Femur (tissue), 1 donor: ENCODE measurements at regions not wholly inside any gene's neighbourhood (a gene's known extent, or its start where the extent isn't known, plus 50 kb on each side); places are given as distances from the start of the nearest gene placed in this dataset.
"Not testable (repeated sequence)": the region's sequence is repeated elsewhere in the genome, so short reads cannot be mapped to it uniquely, and the experiment has no call there.

Experiments
- DNase-seq: peaks from one replicate; pipeline ENCODE4 v3.0.0-alpha.2; 2017

GRCh38 chr13:90883592-90883991 lies 463.9 kb upstream of the MIR17HG start:
- DNase-seq, result no peak

DNA sequence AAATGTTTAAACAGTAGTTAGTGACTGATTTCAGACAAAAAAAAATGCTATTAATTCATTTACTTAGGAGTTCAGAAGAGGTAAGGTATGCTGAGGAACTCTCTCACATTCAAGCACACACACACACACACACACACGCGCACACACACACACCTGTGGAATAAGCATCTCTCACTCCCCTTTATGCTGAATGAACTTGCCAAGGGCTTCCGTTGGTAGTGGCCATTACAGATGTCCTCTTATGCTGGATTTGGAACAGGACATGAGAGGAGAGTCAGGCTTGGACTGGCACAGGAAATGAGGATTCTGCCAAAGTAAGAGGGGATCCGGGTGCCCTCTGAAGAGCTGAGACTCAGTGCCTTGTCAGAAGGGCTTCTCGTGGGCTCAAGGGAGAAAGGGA lies 463.4 kb upstream of the MIR17HG start:
- no peak for DNase-seq

- no peak for DNase-seq
These were observed 457.3 kb upstream of the MIR17HG start for GRCh38 chr13:90889906-90890834.

GRCh38 chr13:90891329-90891728 lies 456.2 kb upstream of the MIR17HG start:
- DNase-seq, result no peak

GRCh38 chr13:90893199-90893598 lies 454.3 kb upstream of the MIR17HG start:
- DNase-seq, result not testable (repeated sequence)

DNA sequence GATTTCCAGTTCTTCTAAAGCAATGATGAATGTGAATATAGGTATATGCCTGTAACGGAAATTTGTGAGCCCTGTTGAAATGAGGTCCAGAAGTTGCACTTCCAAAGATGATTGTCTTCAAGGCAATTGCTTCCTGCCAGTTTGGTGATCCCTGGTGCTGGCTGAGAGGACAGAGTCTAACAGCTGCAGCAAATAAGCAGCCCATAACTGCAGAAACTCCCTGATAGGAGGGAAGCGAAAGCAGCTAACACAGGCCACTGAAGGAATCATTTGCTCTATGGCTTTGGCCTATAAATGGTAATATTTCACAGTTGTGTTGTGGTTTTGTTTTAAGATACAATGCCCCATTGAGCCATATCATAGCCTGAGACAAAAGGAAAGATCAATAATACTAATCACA lies 451.5 kb upstream of the MIR17HG start:
- no peak for DNase-seq

- no peak for DNase-seq
These were observed 448.7 kb upstream of the MIR17HG start for GRCh38 chr13:90898811-90899210.

DNA sequence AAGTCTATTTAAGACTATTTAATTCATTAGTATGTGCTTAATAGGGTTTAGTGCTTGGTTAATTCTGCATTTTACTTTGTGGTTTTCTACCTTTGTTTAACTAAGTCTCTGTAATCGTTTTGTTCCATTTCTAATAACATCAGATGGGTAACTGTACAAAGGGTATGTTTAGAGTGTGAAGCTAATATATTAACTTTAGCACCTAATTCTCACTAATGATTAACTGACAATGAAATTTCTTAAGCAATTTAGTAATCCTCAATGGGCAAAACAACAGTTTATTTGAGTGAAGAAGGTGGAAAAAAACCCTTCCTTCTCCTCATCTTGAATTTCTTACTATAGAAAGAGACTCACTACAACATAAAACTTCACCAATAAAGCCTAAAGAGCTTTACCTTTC lies 448.1 kb upstream of the MIR17HG start:
- no peak for DNase-seq

- DNase-seq, result no peak
These were observed 445.2 kb upstream of the MIR17HG start for GRCh38 chr13:90902255-90902654.

- DNase-seq, result no peak
These were observed 440.9 kb upstream of the MIR17HG start for GRCh38 chr13:90906554-90906953.

- DNase-seq, result no peak
These were observed 438.7 kb upstream of the MIR17HG start for GRCh38 chr13:90908792-90909191.

DNA sequence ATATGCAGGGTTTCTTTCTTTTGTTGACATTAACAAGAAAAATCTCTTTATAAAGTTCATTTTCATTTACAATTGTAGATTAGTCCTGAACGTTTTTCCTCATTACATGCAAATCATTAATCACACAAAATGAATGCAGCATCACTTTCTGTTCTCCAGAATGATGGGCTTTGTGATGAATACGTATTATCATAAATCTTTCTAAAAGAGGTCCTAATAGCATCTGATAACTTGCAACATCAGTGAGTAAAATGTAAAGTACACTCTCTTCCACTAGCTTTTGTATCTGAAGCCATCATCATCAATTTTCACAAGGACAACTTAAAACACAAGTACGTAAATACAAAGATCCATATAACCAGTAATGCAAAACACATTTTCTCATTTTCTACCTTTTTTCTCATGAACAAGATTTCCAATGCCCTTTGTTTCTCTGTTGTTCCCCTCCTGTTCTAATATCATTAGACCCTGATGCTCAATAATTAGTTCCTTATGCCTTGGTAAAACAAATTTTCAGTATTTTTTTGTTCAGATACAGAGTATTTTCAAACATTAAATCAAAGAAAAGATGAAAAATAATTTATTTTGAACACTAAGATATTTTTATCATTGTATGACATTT lies 437.4 kb upstream of the MIR17HG start:
- DNase-seq, result no peak

- DNase-seq, result no peak
These were observed 435.2 kb upstream of the MIR17HG start for GRCh38 chr13:90912247-90912646.

GRCh38 chr13:90918536-90918935 lies 429.0 kb upstream of the MIR17HG start:
- DNase-seq, result no peak

GRCh38 chr13:90919153-90919552 lies 428.3 kb upstream of the MIR17HG start:
- no peak for DNase-seq

- no peak for DNase-seq
These were observed 421.0 kb upstream of the MIR17HG start for GRCh38 chr13:90926459-90926858.

DNA sequence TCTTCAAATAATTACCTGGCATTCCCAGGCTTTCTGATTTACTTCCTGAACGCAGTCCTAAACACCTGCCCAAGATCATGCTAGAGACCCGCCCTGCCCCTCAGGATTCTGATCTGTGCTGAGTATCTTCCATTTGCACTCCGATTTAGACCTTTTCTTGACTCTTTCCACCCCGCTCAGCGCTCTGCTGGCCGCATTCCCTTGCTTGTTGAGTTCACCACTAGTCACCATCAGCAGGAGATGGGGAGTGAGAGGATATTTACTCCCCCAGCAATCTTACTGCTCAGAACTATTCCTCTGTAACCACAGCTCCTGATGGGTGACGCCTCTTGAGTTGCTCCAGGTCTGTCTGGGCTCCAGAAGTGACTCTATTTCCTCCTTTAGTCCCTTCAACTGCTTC lies 419.4 kb upstream of the MIR17HG start:
- DNase-seq, result no peak

DNA sequence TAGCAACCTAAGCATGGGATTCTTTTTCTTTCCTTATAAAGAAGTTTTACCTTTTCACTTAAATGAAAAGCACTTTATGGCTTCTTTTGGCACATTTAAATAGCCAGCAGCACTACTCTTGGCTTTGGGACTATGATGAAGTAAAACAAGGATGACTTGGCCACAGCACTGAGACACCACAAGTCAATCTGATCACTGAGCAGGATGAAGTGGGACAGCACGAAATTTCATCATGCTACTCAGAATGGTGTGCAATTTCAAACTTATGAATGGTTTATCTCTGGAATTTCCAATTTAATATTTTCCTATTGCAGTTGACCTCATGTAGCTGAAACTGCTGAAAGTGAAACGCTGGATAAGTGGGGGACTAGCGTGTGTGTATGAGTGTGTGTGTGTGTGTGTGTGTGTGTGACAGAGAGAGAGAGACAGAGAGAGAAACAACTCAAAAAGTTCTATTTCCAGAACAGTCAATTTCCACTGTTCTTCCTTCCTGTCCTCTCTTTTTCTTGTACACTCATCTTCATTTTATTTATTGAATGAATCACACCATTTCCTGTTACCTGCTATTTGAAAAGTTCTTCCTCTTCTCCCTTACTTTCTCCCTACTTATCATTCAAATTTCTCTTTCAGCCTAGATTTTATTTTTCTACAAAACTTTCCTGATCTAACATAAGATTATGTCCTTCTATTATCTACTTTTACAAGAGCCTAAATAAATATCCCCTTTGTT lies 414.2 kb upstream of the MIR17HG start:
- no peak for DNase-seq

DNA sequence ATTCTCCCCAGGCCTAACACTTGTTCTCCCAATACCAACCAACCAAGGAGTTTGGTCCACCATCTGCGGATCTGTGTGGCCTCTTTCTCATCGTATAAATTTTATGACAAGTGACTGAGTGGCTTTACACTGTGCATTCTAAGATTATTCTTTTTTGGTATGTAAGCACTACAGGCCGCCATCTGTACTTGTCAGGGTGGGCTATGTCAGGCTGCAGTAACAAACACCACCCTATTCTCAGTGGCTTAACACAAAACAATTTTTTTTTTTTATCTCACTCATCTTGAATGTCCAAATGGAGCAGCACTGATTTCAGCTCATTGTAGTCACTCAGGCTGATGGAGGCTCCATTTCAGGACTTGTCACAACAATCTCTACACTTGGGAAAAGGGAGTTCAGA lies 412.7 kb upstream of the MIR17HG start:
- DNase-seq, result no peak

DNA sequence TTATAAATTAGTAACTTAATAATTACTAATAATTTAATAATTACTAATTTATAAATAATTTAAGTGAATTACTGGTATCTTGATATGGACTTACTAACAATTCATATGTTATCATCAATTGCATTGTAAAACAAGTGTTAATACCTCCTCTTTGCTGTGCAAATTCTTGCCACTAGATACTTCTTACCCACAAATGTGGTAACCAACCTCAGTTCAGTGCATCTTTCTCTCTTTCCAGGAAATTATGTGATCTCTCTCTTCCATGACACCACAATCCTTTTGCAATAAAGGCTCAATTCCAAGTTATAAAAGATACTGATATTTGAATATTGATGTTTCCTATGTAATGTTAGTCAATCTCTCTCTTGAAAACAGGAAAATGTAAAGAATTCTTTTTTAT lies 408.6 kb upstream of the MIR17HG start:
- no peak for DNase-seq

DNA sequence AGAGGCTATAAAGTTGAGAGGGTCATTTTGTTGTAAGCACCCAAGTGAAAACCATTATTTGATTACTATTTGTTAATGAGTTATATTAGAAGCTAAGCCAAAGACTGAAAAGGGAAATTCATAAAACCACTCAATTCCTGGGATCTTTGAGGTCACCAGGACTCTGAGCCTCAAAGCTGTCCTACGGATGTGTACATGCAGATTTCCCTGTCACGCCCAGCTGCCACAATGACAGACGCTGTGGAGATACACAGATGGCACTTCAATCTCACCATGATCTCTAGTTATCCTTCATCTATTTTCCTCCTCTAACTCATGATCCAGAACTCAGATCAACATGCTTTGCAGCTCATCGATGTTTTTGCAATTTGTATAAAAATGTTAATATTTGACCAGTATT lies 403.5 kb upstream of the MIR17HG start:
- no peak for DNase-seq

DNA sequence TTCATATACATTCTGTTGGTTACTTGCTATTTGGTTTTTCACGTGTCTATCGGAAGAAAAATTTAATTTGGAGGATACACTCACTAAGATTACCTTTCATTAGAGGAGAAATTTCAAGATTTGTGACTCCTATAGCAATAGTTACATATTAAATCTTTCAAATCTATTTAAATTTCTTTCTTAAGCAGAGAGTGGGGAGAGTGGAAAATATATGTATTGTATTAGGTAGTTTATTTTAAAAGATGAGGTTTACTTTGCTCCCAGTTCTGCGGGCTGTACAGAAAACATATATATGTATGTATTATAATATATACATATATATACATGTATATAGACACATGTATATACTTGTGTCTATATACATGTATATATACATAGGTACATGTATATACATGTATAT lies 402.3 kb upstream of the MIR17HG start:
- DNase-seq, result not testable (repeated sequence)

DNA sequence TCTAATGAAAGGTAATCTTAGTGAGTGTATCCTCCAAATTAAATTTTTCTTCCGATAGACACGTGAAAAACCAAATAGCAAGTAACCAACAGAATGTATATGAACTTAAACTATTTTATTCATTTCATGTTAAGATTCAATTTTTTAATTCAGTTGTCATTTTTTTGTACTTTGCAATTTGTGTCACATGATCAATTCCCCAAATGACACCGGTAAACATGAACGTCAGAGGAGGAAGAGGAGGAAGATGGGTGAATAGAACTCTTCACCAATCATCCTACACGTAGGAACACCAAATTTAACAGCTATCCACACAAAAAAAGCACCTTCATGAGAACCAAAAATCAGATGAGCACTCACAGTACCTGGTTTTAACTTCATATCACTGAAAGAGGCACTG lies 401.4 kb upstream of the MIR17HG start:
- DNase-seq, result not testable (repeated sequence)

DNA sequence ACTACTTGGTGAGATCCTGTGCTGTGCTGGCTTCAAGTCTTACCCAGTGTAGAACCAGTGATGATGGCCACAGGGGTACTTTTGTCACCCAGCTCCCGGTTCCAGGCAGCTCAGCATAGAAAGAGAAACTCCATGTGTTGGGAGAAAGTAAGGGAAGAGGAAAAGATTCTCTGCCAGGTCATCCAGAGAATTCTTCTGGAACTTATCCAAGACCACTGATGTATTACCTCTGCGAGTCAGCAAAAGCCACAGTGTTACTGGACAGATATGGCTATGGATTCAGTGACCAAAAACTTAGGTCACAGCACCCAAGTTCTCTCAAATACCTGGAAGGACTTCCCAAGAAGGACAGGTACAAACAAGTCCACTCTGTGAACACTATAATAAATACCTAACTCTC lies 399.5 kb upstream of the MIR17HG start:
- DNase-seq, result no peak
